Panc1 (cell line): ENCODE measurements at regions not wholly inside any gene's neighbourhood (a gene's known extent, or its start where the extent isn't known, plus 50 kb on each side); places are given as distances from the start of the nearest gene placed in this dataset.

Experiments used
- CTCF ChIP-seq: fragments of 450-650 bp; IDR thresholded peaks from 2 replicates; pipeline ENCODE4 v1.5.1; 2017; ENCODE audit warnings: mild to moderate bottlenecking
- TF ChIP-seq, protein P1 (sequence below), 2 experiments: IDR thresholded peaks; 2 replicates each; pipeline ENCODE4 v1.6.1; 2011 to 2012; ENCODE audit warnings: low read depth in 2 of 2, control low read depth in 1 of 2, low read length in 1 of 2, mild to moderate bottlenecking in 1 of 2, moderate library complexity in 1 of 2; ENCODE audit not compliant: insufficient read depth in 1 of 2

DNA sequence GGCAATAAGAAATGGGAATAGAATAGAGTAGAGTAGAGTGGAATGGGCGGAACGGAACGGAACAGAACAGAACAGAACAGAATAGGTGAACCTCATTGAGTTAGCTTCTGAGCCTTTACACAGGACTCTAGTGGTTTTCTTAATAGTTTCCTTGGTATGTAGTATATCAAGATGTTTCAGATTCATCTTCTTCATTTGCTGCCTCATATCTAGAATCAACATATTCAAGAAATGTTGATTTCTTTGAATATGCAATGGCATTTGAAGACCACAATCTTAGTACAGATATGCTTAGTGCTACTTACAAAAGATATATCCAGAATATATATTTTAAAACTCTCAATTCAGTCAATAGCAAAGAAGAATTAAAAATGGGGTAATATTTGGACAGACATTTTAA is 133.8 kb downstream of the TSEN15 start:
- no peak for TF ChIP-seq CTCF
- TF ChIP-seq, protein P1, sequence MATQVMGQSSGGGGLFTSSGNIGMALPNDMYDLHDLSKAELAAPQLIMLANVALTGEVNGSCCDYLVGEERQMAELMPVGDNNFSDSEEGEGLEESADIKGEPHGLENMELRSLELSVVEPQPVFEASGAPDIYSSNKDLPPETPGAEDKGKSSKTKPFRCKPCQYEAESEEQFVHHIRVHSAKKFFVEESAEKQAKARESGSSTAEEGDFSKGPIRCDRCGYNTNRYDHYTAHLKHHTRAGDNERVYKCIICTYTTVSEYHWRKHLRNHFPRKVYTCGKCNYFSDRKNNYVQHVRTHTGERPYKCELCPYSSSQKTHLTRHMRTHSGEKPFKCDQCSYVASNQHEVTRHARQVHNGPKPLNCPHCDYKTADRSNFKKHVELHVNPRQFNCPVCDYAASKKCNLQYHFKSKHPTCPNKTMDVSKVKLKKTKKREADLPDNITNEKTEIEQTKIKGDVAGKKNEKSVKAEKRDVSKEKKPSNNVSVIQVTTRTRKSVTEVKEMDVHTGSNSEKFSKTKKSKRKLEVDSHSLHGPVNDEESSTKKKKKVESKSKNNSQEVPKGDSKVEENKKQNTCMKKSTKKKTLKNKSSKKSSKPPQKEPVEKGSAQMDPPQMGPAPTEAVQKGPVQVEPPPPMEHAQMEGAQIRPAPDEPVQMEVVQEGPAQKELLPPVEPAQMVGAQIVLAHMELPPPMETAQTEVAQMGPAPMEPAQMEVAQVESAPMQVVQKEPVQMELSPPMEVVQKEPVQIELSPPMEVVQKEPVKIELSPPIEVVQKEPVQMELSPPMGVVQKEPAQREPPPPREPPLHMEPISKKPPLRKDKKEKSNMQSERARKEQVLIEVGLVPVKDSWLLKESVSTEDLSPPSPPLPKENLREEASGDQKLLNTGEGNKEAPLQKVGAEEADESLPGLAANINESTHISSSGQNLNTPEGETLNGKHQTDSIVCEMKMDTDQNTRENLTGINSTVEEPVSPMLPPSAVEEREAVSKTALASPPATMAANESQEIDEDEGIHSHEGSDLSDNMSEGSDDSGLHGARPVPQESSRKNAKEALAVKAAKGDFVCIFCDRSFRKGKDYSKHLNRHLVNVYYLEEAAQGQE (IDR thresholded peaks at IDR 0.05; ENCODE audit: insufficient read depth in 1 of 2, low read depth in 2 of 2, low read length in 1 of 2): no peak
